ENCODE measurements at regions not wholly inside any gene's neighbourhood (a gene's known extent, or its start where the extent isn't known, plus 50 kb on each side); places are given as distances from the start of the nearest gene placed in this dataset.

DNA sequence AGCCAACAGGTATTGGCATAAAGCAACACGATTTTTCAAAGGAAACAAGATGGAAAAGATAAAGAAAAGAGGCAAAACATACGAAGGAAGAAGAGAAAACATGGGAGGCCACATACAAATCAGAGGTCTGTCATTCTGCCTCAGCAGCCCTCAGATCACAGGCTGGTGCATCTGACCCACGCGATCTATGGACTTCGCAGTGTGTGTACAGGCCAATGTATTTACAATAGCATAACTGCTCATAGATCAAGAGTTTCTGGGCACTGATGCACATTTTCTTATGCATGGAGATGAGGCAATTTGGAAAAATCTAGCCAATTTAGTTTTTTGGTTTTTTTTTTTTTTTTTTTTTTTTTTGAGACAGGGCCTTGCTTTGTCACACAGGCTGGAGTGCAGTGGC is 245.4 kb downstream of the DUSP6 start:
- DNase-seq (no peak), ATAC-seq (no peak)
- Histone ChIP-seq H3K36me3 (no peaks in the 10 kb centered on the region), H3K4me3 (no peak overlapping the region), H3K4me1 (peaks cover 0 to 5% (median 0%) of the 10 kb centered on the region in 12 donors), H3K9me3 (no peaks in the 10 kb centered on the region), H3K27ac (no peak overlapping the region), H3K27me3 (no peaks in the 10 kb centered on the region)
- intact Hi-C loops (cut with DNase I): no loop called here
- TF ChIP-seq POLR2A (IDR thresholded peaks at IDR 0.05): no peak
- TF ChIP-seq, protein P1, sequence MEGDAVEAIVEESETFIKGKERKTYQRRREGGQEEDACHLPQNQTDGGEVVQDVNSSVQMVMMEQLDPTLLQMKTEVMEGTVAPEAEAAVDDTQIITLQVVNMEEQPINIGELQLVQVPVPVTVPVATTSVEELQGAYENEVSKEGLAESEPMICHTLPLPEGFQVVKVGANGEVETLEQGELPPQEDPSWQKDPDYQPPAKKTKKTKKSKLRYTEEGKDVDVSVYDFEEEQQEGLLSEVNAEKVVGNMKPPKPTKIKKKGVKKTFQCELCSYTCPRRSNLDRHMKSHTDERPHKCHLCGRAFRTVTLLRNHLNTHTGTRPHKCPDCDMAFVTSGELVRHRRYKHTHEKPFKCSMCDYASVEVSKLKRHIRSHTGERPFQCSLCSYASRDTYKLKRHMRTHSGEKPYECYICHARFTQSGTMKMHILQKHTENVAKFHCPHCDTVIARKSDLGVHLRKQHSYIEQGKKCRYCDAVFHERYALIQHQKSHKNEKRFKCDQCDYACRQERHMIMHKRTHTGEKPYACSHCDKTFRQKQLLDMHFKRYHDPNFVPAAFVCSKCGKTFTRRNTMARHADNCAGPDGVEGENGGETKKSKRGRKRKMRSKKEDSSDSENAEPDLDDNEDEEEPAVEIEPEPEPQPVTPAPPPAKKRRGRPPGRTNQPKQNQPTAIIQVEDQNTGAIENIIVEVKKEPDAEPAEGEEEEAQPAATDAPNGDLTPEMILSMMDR (IDR thresholded peaks at IDR 0.05): no peak
- 83 to 90% (median 85%) methylated on average over 5 of the region's 5 CpGs for WGBS, 4 donors

DNA sequence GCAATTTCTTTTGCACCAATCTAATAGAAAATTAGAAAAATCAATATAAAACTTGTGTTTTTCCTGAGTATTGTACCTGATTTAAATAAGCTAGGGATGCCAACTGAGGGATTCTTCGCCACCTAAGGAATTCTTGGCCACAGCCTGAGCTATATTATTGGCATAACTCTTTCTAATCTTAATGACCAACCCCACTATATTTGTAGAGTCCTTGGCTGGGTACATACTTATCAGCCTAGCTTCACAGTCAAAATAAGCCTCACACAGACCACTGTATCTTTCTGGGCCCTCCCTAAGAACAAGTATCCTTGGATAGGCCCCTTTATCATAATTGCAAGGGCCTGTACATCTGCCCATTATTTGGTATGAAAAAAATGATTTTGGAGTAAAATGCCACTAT is 247.1 kb downstream of the DUSP6 start:
- Histone ChIP-seq H3K9me3 (no peaks in the 10 kb centered on the region), H3K4me1 (peaks cover 0 to 5% (median 0%) of the 10 kb centered on the region in 12 donors), H3K27ac (no peak overlapping the region), H3K27me3 (no peaks in the 10 kb centered on the region), H3K4me3 (no peak overlapping the region), H3K36me3 (no peaks in the 10 kb centered on the region)
- 63 to 74% (median 64%) methylated on average over 1 of the region's 1 CpG for WGBS, 4 donors
- DNase-seq (no peak), ATAC-seq (peak in 1 of 4 donors; percentile 41)
- intact Hi-C loops (cut with DNase I): no loop called here
- TF ChIP-seq POLR2A (IDR thresholded peaks at IDR 0.05): no peak
- TF ChIP-seq, protein P1 (IDR thresholded peaks at IDR 0.05): no peak

DNA sequence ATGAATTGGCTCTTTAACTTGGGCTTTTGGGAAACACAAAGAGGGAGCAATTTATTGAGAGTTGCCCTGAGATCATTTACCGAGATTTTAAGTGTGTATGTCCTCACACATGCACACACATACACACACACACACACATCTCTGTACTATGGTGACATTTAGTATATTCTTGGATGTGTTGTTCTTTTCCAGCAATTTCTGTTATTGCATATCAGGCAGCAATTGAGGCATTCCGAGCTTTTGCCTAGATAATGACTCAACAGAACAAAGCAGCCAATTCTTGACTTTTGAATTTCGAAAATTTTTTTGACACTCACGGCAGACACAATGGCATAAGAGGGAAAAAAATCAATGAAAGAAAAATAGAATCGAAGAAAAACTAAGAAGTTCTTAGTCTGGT is 248.5 kb downstream of the DUSP6 start:
- no peaks in the 10 kb centered on the region for H3K9me3 ChIP-seq
- no peak overlapping the region for H3K27ac ChIP-seq
- intact Hi-C loops (cut with DNase I): no loop called here
- no peak for TF ChIP-seq POLR2A (IDR thresholded peaks at IDR 0.05)
- TF ChIP-seq, protein P1 (IDR thresholded peaks at IDR 0.05): no peak
- DNase-seq (no peak), ATAC-seq (no peak)
- no peaks in the 10 kb centered on the region for H3K27me3 ChIP-seq
- H3K4me3 ChIP-seq: no peak overlapping the region
- peaks cover 0 to 7% (median 0%) of the 10 kb centered on the region in 12 donors for H3K4me1 ChIP-seq
- 70 to 73% (median 71%) methylated on average over 5 of the region's 5 CpGs for WGBS, 4 donors
- no peaks in the 10 kb centered on the region for H3K36me3 ChIP-seq

DNA sequence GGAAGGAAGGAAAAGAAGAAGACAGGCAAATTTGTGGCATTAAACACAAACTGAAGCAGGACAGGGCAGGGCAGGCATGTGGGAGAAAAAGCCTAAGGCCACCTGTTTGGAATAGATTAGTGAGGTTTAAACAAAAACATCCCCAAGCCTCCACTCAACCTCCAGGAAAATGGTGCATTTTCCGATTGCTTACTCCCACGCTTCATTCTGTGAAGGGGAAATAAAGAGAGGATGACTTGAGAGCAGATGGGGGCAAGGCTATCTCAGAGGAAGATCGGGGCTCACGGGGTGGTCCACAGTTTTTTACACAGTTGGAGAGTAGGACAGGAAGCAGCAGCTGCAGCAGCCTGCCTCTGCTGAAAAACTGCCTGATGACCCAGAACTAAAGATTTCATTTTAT is 250.9 kb downstream of the DUSP6 start:
- Histone ChIP-seq H3K4me1 (peaks cover 0 to 10% (median 0%) of the 10 kb centered on the region in 12 donors), H3K4me3 (no peak overlapping the region), H3K27ac (no peak overlapping the region), H3K9me3 (no peaks in the 10 kb centered on the region), H3K27me3 (no peaks in the 10 kb centered on the region), H3K36me3 (no peaks in the 10 kb centered on the region)
- DNase-seq: no peak
- WGBS, 4 donors: 43 to 53% (median 52%) methylated on average over 4 of the region's 4 CpGs
- TF ChIP-seq, protein P1 (IDR thresholded peaks at IDR 0.05): no peak
- no peak for TF ChIP-seq POLR2A (IDR thresholded peaks at IDR 0.05)
- intact Hi-C loops (cut with DNase I): no loop called here
- no peak for ATAC-seq

Measured in heart left ventricle (tissue), 16 donors.